A549 (cell line): ENCODE measurements at regions not wholly inside any gene's neighbourhood (a gene's known extent, or its start where the extent isn't known, plus 50 kb on each side); places are given as distances from the start of the nearest gene placed in this dataset.

Experiments used
- ATAC-seq, 2 experiments: fragments of 200-7000 bp in 1 of 2; fragments of >200 bp in 1 of 2; cut with Nextera tagmentation in 1 of 2; cut with Tn5 transposase in 1 of 2; 3 replicates each; pipeline versions ENCODE4 v1.8.0 to v1.9.1; 2018 to 2020; ENCODE audit warnings: mild to moderate bottlenecking in 1 of 2, moderate library complexity in 1 of 2
- CTCF ChIA-PET: fragments of 300-600 bp; sonication (Branson Sonifier 250); formaldehyde crosslinking; extraction: SDS; loops from one replicate; lab custom pipeline; 2021; ENCODE audit warnings: antibody characterized with exemption, inconsistent platforms; lab: Yijun Ruan, JAX
- POLR2A ChIA-PET: fragments of 350-600 bp; formaldehyde crosslinking; extraction: SDS; loops from one replicate; lab custom pipeline; 2021; ENCODE audit warnings: antibody characterized with exemption, inconsistent platforms; lab: Yijun Ruan, JAX
- DNase-seq, 2 experiments: peaks; one replicate each; pipeline versions ENCODE4 v3.0.0 to v3.0.0-alpha.2; 2011 to 2016; ENCODE audit warnings: low read depth in 1 of 2, low spot score in 1 of 2
- FAIRE-seq: peaks from 2 replicates; lab custom pipeline; 2011; peaks lifted over from hg19 to GRCh38; lab: Jason Lieb, UNC
- H3K27ac ChIP-seq, 2 experiments: fragments of >200 bp; sonication (Bioruptor Twin); formaldehyde crosslinking; 3 replicates each; pipeline ENCODE4 v1.5.1; 2016 to 2017
- H3K4me1 ChIP-seq: fragments of >200 bp; sonication (Bioruptor Twin); formaldehyde crosslinking; 3 replicates; pipeline ENCODE4 v1.6.1; 2016
- H3K4me2 ChIP-seq: fragments of >200 bp; sonication (Bioruptor Twin); formaldehyde crosslinking; 3 replicates; pipeline ENCODE4 v1.6.1; 2016
- H3K4me3 ChIP-seq: fragments of >200 bp; sonication (Bioruptor Twin); formaldehyde crosslinking; 3 replicates; pipeline ENCODE4 v1.5.1; 2016
- H3K9me3 ChIP-seq: fragments of >200 bp; sonication (Bioruptor Twin); formaldehyde crosslinking; 3 replicates; pipeline ENCODE4 v1.6.1; 2016
- CBX2 ChIP-seq: fragments of 200-600 bp; sonication (generic); IDR thresholded peaks from 2 replicates; pipeline ENCODE4 v1.6.1; 2016; ENCODE audit warnings: low read depth, mild to moderate bottlenecking, borderline replicate concordance
- CBX8 ChIP-seq: fragments of 200-600 bp; sonication (generic); IDR thresholded peaks from 2 replicates; pipeline ENCODE4 v1.6.1; 2016
- CHD4 ChIP-seq: fragments of 200-600 bp; sonication (generic); IDR thresholded peaks from 2 replicates; pipeline ENCODE4 v1.6.1; 2016; ENCODE audit warnings: antibody characterized with exemption, mild to moderate bottlenecking, borderline replicate concordance
- FOSB ChIP-seq: fragments of 250-450 bp; sonication (Bioruptor Pico); IDR thresholded peaks from 2 replicates; pipeline ENCODE4 v1.5.0; 2020; ENCODE audit warnings: mild to moderate bottlenecking, moderate library complexity
- HOXB13 ChIP-seq: fragments of 250-450 bp; sonication (Bioruptor Pico); IDR thresholded peaks from 2 replicates; pipeline ENCODE4 v1.5.0; 2020; ENCODE audit warnings: low read depth, mild to moderate bottlenecking, moderate library complexity
- KDM1A ChIP-seq: fragments of 200-600 bp; sonication (generic); IDR thresholded peaks from 2 replicates; pipeline ENCODE4 v1.6.1; 2016; ENCODE audit warnings: low read depth, mild to moderate bottlenecking
- NR3C1 ChIP-seq: fragments of >200 bp; sonication (Bioruptor Twin); formaldehyde crosslinking; IDR thresholded peaks from 3 replicates; pipeline ENCODE4 v1.6.1; 2017
- POLR2A ChIP-seq: IDR thresholded peaks from 2 replicates; pipeline ENCODE4 v1.6.1; 2012; ENCODE audit warnings: mild to moderate bottlenecking, low read length
- RFX5 ChIP-seq: fragments of 450-650 bp; IDR thresholded peaks from 2 replicates; pipeline ENCODE4 v1.7.1; 2014; ENCODE audit warnings: antibody characterized with exemption, mild to moderate bottlenecking, moderate library complexity
- RNF2 ChIP-seq: fragments of 200-600 bp; sonication (generic); IDR thresholded peaks from 2 replicates; pipeline ENCODE4 v1.6.1; 2016; ENCODE audit warnings: low read depth, mild to moderate bottlenecking, antibody characterized with exemption, moderate library complexity, borderline replicate concordance
- SREBF2 ChIP-seq: fragments of 450-650 bp; IDR thresholded peaks from 2 replicates; pipeline ENCODE4 v1.6.1; 2014; ENCODE audit warnings: mild to moderate bottlenecking, moderate library complexity
- ZFP36 ChIP-seq: fragments of 450-650 bp; IDR thresholded peaks from 2 replicates; pipeline ENCODE4 v1.6.1; 2014; ENCODE audit warnings: borderline replicate concordance; ENCODE audit not compliant: partially characterized antibody
- ZNF302 ChIP-seq: fragments of 250-450 bp; sonication (Bioruptor Pico); IDR thresholded peaks from 2 replicates; pipeline ENCODE4 v1.9.0; 2021; ENCODE audit warnings: inconsistent platforms, mild to moderate bottlenecking, moderate library complexity
- WGBS: methylation state at CpG from one replicate; pipeline ENCODE4 v1.1.6; 2017; ENCODE audit errors: missing lambda C conversion rate; 5-methylcytosine and 5-hydroxymethylcytosine counted together
- TF ChIP-seq, protein P1 (sequence below): IDR thresholded peaks from 2 replicates; pipeline ENCODE4 v1.6.1; 2012; ENCODE audit warnings: low read depth, borderline replicate concordance
- TF ChIP-seq, protein P2 (sequence below): fragments of 250-450 bp; sonication (Bioruptor Pico); IDR thresholded peaks from 2 replicates; pipeline ENCODE4 v1.5.0; 2020; ENCODE audit warnings: low read depth, mild to moderate bottlenecking, moderate library complexity
- TF ChIP-seq, protein P3 (sequence below): IDR thresholded peaks from 2 replicates; pipeline ENCODE4 v1.6.1; 2012
- TF ChIP-seq, protein P4 (sequence below): fragments of >200 bp; sonication (Bioruptor Twin); formaldehyde crosslinking; IDR thresholded peaks from 3 replicates; pipeline ENCODE4 v1.6.1; 2016
- TF ChIP-seq, protein P5 (sequence below): fragments of 150-350 bp; IDR thresholded peaks from 2 replicates; pipeline ENCODE4 v1.6.1; 2014; ENCODE audit warnings: low read depth, mild to moderate bottlenecking, low read length
- TF ChIP-seq, protein P6 (sequence below): fragments of 200-600 bp; sonication (generic); IDR thresholded peaks from 2 replicates; pipeline ENCODE4 v1.6.1; 2016; ENCODE audit warnings: antibody characterized with exemption, mild to moderate bottlenecking, moderate library complexity
- TF ChIP-seq, protein P7 (sequence below): IDR thresholded peaks from 2 replicates; pipeline ENCODE4 v1.6.1; 2012
- TF ChIP-seq, protein P8 (sequence below): fragments of 250-450 bp; sonication (Bioruptor Pico); IDR thresholded peaks from 2 replicates; pipeline ENCODE4 v1.5.0; 2021; ENCODE audit warnings: mild to moderate bottlenecking, moderate library complexity, borderline replicate concordance

DNA sequence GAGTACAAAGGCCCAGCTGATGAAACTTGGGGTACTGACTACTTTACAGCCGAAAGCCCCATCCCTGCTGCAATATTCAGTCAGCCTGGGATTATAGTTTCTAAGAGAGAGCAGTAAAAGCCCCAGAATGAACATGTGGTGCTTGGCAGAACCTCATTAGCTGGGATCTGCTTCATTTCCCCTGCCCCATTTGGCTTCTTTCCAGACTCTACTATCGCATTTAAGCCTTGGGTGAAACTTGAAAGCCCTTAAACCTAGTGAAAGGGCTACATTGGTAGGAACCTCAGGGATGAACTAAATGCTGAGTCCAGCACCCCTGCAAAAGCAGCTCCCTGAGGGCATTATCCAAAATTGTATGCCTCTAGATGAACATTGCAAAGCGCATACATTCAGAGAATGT, 631.1 kb downstream of the ACTL7B start:
- H3K27ac ChIP-seq, result no peak overlapping the region
- CTCF ChIA-PET, result interaction anchor here (1.0 kb wide), 2 partner anchors 13 to 48 kb away, joined by 3 to 4 read pairs; no protein-coding TSS in a partner anchor
- 74% methylated on average over 3 of the region's 3 CpGs for WGBS
- POLR2A ChIA-PET, result no interaction called here
- no peak overlapping the region for H3K4me2 ChIP-seq
- no peak for DNase-seq
- no peaks in the 10 kb centered on the region for H3K9me3 ChIP-seq
- TF ChIP-seq, protein P1, sequence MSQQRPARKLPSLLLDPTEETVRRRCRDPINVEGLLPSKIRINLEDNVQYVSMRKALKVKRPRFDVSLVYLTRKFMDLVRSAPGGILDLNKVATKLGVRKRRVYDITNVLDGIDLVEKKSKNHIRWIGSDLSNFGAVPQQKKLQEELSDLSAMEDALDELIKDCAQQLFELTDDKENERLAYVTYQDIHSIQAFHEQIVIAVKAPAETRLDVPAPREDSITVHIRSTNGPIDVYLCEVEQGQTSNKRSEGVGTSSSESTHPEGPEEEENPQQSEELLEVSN, result no peak
- TF ChIP-seq RNF2, result no peak
- no peak for TF ChIP-seq CHD4
- TF ChIP-seq, protein P2, sequence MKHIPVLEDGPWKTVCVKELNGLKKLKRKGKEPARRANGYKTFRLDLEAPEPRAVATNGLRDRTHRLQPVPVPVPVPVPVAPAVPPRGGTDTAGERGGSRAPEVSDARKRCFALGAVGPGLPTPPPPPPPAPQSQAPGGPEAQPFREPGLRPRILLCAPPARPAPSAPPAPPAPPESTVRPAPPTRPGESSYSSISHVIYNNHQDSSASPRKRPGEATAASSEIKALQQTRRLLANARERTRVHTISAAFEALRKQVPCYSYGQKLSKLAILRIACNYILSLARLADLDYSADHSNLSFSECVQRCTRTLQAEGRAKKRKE (CRISPR knock-in tag), result no peak
- TF ChIP-seq, protein P3, sequence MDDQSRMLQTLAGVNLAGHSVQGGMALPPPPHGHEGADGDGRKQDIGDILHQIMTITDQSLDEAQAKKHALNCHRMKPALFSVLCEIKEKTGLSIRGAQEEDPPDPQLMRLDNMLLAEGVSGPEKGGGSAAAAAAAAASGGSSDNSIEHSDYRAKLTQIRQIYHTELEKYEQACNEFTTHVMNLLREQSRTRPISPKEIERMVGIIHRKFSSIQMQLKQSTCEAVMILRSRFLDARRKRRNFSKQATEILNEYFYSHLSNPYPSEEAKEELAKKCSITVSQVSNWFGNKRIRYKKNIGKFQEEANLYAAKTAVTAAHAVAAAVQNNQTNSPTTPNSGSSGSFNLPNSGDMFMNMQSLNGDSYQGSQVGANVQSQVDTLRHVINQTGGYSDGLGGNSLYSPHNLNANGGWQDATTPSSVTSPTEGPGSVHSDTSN, result no peak
- no peak for TF ChIP-seq ZNF302 (CRISPR knock-in tag)
- TF ChIP-seq, protein P4, sequence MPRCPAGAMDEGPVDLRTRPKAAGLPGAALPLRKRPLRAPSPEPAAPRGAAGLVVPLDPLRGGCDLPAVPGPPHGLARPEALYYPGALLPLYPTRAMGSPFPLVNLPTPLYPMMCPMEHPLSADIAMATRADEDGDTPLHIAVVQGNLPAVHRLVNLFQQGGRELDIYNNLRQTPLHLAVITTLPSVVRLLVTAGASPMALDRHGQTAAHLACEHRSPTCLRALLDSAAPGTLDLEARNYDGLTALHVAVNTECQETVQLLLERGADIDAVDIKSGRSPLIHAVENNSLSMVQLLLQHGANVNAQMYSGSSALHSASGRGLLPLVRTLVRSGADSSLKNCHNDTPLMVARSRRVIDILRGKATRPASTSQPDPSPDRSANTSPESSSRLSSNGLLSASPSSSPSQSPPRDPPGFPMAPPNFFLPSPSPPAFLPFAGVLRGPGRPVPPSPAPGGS, result no peak
- no peak for TF ChIP-seq FOSB (CRISPR knock-in tag)
- TF ChIP-seq, protein P5, sequence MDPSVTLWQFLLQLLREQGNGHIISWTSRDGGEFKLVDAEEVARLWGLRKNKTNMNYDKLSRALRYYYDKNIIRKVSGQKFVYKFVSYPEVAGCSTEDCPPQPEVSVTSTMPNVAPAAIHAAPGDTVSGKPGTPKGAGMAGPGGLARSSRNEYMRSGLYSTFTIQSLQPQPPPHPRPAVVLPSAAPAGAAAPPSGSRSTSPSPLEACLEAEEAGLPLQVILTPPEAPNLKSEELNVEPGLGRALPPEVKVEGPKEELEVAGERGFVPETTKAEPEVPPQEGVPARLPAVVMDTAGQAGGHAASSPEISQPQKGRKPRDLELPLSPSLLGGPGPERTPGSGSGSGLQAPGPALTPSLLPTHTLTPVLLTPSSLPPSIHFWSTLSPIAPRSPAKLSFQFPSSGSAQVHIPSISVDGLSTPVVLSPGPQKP, result no peak
- no peak for ATAC-seq
- H3K4me1 ChIP-seq, result no peaks in the 10 kb centered on the region
- FAIRE-seq, result no peak
- H3K4me3 ChIP-seq, result no peak overlapping the region

DNA sequence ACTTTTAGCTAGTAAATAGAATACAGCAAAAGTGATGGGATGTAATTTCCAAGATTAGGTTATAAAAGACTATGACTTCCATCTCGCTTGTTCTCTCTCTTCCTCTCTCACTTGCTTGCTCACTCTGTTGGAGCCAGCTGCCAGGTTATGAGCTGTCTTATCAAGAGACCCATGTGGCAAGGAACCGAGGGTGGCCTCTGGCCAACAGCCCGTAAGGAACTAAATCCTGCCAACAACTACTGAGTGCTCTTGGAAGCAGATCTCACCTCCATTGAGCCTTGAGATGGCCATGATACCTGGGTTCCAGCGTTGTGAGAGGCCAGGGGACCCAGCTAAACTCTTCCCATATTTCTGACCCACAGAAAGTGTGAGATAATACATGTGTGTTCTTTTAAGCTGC, 636.1 kb downstream of the ACTL7B start:
- no peak overlapping the region for H3K27ac ChIP-seq
- no peaks in the 10 kb centered on the region for H3K4me1 ChIP-seq
- TF ChIP-seq POLR2A (no peak), ZFP36 (no peak), SREBF2 (no peak)
- TF ChIP-seq, all 56 proteins: peak for 0
- ATAC-seq (no peak), DNase-seq (no peak), FAIRE-seq (no peak)
- ChIA-PET CTCF (interaction anchor here (0.9 to 2.0 kb wide), 2 partner anchors 14 to 53 kb away, joined by 3 to 8 read pairs; no protein-coding TSS in a partner anchor), POLR2A (no interaction called here)
- Histone ChIP-seq H3K9me3 (no peaks in the 10 kb centered on the region), H3K4me3 (no peak overlapping the region), H3K4me2 (no peak overlapping the region)
- 50% methylated on average over 4 of the region's 4 CpGs for WGBS

DNA sequence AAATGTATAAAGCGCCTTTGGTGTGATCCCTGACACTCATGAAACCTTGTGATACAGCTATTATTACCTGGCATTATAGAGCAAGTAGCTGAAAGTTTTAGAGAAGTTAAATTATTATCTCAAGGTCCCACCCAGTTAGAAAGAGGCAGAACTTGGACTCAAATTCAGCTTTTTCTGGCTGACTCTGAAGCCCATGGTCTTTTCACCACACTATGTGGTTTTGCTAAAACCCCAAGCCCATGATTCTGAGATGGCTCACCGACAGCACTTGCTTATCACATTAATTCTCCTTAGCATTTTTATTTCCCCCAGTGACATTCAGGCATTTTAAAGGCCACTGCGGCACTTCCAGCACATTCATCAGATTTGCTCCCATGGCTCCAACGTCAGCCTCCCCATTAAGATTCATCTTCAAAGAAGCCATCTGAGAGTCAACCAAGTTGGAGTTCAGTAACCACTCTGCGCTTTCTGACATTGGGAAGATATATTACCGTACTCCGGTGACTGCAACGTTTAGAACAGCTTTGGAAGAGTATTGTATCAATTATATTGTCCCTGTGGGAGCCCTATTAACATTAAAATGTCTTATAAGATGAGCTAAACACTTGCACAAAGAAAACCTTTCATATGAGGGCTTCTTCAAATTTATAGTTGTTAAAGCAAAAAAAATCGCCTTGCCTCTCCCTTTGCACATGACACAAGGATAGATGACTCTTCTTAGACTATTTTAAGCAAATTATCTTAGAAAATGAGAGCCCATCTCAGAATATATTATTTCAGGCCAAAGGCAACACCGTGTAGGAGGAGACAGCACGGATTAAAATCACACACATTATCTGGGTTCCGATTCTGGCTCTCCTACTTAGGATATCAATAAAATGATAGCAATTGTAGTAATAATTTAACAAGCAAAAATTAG, 638.1 kb downstream of the ACTL7B start:
- Histone ChIP-seq H3K4me1 (no peaks in the 10 kb centered on the region), H3K4me2 (no peak overlapping the region), H3K4me3 (no peak overlapping the region), H3K27ac (no peak overlapping the region), H3K9me3 (no peaks in the 10 kb centered on the region)
- no peak for FAIRE-seq
- 62% methylated on average over 12 of the region's 12 CpGs for WGBS
- ChIA-PET CTCF (no interaction called here), POLR2A (no interaction called here)
- no peak for DNase-seq
- no peak for ATAC-seq
- no peak for TF ChIP-seq RFX5
- TF ChIP-seq, protein P6, sequence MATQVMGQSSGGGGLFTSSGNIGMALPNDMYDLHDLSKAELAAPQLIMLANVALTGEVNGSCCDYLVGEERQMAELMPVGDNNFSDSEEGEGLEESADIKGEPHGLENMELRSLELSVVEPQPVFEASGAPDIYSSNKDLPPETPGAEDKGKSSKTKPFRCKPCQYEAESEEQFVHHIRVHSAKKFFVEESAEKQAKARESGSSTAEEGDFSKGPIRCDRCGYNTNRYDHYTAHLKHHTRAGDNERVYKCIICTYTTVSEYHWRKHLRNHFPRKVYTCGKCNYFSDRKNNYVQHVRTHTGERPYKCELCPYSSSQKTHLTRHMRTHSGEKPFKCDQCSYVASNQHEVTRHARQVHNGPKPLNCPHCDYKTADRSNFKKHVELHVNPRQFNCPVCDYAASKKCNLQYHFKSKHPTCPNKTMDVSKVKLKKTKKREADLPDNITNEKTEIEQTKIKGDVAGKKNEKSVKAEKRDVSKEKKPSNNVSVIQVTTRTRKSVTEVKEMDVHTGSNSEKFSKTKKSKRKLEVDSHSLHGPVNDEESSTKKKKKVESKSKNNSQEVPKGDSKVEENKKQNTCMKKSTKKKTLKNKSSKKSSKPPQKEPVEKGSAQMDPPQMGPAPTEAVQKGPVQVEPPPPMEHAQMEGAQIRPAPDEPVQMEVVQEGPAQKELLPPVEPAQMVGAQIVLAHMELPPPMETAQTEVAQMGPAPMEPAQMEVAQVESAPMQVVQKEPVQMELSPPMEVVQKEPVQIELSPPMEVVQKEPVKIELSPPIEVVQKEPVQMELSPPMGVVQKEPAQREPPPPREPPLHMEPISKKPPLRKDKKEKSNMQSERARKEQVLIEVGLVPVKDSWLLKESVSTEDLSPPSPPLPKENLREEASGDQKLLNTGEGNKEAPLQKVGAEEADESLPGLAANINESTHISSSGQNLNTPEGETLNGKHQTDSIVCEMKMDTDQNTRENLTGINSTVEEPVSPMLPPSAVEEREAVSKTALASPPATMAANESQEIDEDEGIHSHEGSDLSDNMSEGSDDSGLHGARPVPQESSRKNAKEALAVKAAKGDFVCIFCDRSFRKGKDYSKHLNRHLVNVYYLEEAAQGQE, result no peak
- no peak for TF ChIP-seq RNF2
- TF ChIP-seq CBX8, result no peak
- TF ChIP-seq NR3C1, result no peak
- no peak for TF ChIP-seq KDM1A
- TF ChIP-seq, protein P7, sequence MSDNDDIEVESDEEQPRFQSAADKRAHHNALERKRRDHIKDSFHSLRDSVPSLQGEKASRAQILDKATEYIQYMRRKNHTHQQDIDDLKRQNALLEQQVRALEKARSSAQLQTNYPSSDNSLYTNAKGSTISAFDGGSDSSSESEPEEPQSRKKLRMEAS, result no peak
- TF ChIP-seq CBX2, result no peak
- TF ChIP-seq, protein P8, sequence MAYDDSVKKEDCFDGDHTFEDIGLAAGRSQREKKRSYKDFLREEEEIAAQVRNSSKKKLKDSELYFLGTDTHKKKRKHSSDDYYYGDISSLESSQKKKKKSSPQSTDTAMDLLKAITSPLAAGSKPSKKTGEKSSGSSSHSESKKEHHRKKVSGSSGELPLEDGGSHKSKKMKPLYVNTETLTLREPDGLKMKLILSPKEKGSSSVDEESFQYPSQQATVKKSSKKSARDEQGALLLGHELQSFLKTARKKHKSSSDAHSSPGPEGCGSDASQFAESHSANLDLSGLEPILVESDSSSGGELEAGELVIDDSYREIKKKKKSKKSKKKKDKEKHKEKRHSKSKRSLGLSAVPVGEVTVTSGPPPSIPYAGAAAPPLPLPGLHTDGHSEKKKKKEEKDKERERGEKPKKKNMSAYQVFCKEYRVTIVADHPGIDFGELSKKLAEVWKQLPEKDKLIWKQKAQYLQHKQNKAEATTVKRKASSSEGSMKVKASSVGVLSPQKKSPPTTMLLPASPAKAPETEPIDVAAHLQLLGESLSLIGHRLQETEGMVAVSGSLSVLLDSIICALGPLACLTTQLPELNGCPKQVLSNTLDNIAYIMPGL (CRISPR knock-in tag), result no peak
- no peak for TF ChIP-seq HOXB13 (CRISPR knock-in tag)
